GM21447 (cell line): ENCODE measurements at regions not wholly inside any gene's neighbourhood (a gene's known extent, or its start where the extent isn't known, plus 50 kb on each side); places are given as distances from the start of the nearest gene placed in this dataset.

ENCODE experiments used
- ATAC-seq: cut with Tn5 transposase; IDR thresholded peaks from one replicate; pipeline ENCODE4 v1.9.1; 2021; ENCODE audit not compliant: unreplicated experiment

DNA sequence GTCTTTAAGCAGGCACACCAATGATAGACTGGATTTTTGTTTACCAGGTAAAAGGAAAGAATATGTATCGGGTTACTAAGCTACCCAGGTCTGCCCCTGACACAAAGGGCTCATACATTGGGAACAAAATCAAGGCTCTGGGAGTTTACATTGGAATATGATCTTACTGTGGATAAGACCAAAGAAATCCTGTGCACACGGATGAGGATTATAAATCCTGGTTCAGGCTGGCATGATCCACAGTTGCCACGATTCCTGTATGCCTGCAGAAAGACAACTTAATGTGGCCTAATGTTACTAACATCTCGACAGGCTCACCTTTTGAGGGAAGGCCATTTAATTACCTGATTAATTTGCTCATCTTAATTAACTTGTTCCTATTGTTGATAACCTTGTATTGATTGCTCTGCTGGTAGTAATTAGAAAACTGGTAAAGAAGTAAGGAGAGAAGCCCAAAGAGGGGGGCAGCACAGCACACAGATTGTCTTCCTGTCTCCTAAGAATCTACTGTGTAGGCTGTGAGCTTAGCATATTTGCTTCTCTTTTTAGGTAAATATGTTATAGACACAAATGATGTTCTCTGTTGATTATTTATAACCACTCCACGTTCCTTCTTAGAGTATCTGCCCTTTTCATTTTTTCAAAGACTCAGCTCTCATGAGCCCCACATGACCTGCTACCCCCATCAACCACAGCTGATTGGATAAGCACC, 51.0 kb upstream of the TOX3 start:
- no peak for ATAC-seq

DNA sequence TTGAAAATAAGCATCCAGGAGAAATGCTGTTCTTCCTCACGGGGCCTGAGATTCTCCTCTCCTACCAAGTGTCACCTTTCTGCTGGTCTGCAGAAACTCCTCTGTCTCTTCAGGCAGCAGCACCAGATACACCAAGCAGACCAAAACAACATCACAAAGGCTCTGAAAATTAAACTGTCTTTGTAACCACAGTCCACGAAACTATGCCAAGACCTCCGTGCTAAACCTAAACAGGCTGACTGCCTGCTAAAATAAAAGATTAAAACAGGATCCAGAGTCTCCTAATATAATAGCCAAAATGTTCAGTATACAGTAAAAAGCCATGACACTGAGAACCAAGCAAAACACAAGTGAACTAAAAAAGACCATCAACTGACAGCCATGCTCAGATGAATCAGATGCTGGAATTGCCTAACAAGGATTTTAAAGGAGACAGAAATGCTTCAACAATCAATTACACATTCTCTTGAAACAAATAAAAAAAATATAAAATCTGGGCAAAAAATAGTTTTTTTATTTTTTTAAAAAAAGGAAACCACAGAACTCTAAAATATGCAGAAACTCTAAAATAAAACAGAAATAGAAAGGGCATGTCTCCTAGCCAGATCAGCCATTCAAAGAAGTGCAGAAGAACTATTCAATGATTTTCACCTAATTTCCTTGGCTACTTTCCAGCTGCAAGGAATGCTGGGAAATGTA, 50.3 kb upstream of the TOX3 start:
- ATAC-seq, result no peak
